NCI-H748 treated with DMSO at 0.1 percent for 48 hours (cell line): ENCODE measurements at regions not wholly inside any gene's neighbourhood (a gene's known extent, or its start where the extent isn't known, plus 50 kb on each side); places are given as distances from the start of the nearest gene placed in this dataset.

ENCODE experiments used
- DNase-seq: peaks from one replicate; lab custom pipeline; 2025; lab: John Stamatoyannopoulos, UW

GRCh38 chr10:70966646-70967553, 78.5 kb upstream of the PCBD1 start:
- no peak for DNase-seq

DNA sequence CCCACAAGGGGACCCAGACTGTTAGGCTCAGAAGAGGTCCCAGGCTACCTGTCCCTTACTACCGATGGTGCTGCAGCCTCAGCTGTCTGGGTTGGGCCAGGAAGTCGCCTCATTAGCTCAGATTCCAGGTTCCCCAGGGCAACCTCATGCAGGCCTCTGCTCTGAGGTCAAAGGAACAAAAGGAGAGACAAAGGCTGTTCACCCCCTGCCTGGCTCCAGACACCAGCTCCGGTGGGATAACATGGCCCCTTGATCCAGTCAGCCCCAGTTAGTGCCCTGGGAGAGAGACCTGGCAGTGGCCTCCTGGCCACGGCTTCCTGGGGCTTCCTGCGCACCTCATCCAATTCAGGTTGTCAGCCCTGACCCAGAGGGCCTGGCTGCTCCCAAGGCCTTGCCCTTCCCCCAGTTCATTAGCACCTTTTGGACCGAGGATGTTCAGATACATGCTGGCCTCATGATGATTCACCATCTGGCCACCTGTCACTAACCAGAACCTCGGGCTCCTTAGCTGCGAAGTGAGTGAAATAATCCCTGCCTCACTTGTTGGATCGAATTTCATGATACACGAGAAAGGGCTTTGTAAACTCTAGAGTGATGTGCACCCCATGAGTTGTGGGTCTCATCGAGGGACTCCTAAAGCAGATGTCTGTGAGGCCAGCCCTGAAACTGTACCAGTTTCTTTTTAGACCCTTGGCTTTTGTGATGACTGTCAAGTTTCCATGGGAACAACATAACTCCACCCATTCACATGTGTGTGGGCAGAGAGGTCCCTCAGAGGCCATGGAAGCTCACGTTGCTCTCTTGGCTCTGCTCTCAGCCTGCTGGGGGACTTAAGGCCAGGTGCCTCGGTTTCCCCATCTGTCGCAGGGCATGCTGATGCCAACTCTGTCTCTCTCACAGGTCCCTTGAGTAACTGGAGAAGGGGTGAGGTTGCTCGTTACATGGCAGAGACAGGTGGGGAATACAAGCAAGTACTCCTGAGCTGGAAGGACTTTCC, 79.5 kb upstream of the PCBD1 start:
- no peak for DNase-seq

GRCh38 chr10:70969188-70969587, 80.8 kb upstream of the PCBD1 start:
- DNase-seq: no peak

GRCh38 chr10:70970830-70971229, 82.5 kb upstream of the PCBD1 start:
- DNase-seq: no peak

DNA sequence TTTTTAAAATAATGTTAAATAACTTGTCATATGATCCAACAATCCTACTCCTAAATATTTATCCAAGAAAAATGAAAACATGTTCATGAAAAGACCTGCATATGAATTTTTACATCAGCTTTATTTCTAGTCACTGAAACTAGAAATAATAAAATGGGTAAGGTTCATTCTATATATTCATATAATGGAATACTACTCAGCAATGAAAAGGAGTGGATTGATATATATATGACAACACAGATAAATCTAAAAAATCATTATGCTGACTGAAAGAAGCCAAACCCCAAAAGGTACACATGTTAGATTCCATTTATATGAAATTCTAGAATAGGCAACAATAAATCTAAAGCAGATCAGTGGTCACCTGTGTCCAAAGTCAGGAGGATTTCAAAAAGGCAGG, 84.9 kb upstream of the PCBD1 start:
- DNase-seq: no peak

DNA sequence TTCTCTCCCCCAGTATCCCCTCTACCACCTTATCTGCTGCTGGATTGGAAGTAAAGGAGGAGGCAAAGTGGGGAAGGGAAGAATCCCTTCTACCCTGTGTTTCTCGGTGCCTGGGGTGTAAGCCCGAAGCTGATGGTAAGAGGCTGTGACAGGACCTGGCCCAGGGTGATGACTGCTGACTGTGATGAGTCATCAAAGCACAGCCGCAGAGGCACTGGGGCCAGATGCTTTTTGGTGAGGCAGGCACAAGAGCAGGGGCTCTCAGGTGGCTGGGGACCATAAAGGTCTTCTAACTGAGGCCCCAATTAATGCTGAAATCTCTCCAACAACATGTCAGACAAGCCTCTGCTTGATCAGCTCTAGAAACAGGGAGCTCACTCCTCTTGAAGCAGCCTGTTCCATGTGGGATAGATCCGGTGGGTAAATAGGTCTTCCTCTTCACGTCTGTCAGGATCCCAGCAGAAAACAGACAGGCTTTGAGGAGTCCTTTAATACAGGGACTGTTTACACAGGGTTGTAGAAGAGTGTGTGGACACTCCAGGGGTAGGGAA, 86.1 kb upstream of the PCBD1 start:
- no peak for DNase-seq

- no peak for DNase-seq
These were observed 86.6 kb upstream of the PCBD1 start for GRCh38 chr10:70974920-70975319.

- no peak for DNase-seq
These were observed 87.8 kb upstream of the PCBD1 start for GRCh38 chr10:70976063-70976695.

- DNase-seq: no peak
These were observed 89.3 kb upstream of the PCBD1 start for GRCh38 chr10:70977625-70978024.

GRCh38 chr10:70978181-70978580, 89.8 kb upstream of the PCBD1 start:
- DNase-seq: no peak

DNA sequence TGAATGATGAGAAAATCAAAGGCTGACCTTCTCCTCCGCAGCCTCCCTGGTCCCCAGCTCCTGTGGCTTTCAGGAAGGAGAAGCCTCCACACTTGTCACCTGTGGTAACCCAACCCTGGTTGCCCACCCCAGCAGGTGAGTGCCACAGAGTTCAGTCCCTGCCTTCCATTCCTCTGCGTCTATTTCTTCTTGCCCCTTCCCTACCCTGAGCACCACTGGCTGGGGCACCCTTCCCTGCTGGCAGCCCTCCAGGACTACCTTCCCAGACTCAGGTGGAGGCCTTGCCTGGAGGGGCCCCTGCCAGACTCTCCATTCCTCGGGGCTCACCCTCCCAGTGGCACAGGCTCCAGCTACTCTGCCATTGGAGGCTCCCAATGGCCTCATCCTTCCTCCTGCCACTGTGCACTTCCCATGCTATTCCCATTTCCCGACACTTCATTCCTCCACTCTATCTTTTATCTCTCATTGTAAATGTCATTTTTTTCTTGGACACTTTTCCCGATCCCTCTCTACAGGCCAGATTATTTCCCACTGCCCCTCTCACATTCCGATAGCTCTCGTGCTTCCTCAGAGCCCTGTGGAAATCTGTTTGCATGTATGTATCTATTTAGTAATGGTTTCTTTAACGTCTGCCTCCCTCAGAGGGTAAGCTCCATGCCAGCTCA, 90.6 kb upstream of the PCBD1 start:
- DNase-seq: no peak

DNA sequence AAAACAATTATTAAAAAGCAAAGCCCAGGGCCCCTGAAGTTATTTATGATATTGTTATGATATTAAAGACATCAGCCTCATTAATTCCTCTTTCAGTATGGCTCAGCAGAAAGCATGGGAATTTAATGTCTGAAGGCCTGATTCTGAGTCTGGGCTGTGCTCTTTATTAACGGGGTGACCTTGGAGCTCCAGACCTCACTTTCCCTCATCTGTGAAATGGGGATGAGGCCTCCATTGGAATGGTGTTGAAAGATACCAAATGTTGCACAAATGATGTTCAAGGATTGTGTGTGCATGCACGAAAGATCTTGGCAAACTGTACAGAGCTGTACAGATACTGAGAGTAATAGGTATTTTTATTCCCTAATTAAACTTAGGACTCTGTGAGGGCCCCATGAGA, 92.3 kb upstream of the PCBD1 start:
- DNase-seq: no peak

GRCh38 chr10:70981171-70981836, 92.9 kb upstream of the PCBD1 start:
- no peak for DNase-seq

GRCh38 chr10:70981936-70982335, 93.6 kb upstream of the PCBD1 start:
- no peak for DNase-seq

DNA sequence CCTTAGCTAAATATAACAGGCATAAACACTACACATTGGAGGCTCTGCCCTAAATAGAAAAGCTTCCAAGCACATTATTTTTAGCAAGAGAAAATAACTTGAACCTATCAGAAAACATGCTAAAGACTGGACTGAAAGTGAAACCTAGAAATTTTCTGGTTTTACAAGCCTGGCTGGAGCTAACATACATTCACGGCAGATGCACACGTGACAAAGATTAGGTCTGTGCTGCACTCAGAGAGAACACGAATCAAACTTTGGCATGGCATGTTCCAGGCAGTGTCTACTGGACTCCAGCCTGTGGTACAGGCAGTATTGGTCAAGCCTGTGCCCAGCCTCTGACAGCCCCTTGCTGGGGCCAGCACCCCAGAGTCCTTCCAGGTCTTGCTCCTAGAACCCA, 94.1 kb upstream of the PCBD1 start:
- no peak for DNase-seq

GRCh38 chr10:70984986-70985722, 96.8 kb upstream of the PCBD1 start:
- no peak for DNase-seq

GRCh38 chr10:70985824-70986622, 97.7 kb upstream of the PCBD1 start:
- peak; percentile 45 for DNase-seq

DNA sequence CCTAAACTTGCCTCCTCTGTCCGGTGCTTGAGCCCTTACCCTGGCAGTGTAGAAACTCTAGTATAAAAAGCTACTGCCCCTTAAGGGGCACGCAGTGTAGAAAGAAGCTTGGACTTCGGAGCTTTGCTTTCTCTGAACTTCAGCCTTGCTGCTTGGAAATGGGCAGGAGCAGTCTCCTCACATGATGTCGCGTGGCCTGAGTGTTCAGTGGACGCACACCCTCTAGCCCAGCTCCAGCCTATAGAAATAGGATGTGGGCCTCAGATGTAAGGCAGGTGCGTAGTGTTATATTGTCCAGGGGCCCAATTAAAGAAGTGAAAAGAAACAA, 98.2 kb upstream of the PCBD1 start:
- DNase-seq: no peak

GRCh38 chr10:70987396-70988130, 99.2 kb upstream of the PCBD1 start:
- DNase-seq: no peak
